Endothelial cell of umbilical vein (primary cell): ENCODE measurements at regions not wholly inside any gene's neighbourhood (a gene's known extent, or its start where the extent isn't known, plus 50 kb on each side); places are given as distances from the start of the nearest gene placed in this dataset.

Source experiments
- BruUV-seq: library from RNA; stranded (reverse); fragments of 400-500 nt; replicated peaks from 2 replicates; lab custom pipeline; 2021; lab: Mats Ljungman, UMichigan
- CTCF ChIA-PET: fragments of 300-600, 350-600 bp; sonication (Branson Sonifier 250); formaldehyde crosslinking; loops from one replicate; lab custom pipeline; 2021; ENCODE audit warnings: antibody characterized with exemption, inconsistent platforms; lab: Charles Lee
- POLR2A ChIA-PET: fragments of 300-600, 350-600 bp; sonication (Branson Sonifier 250); formaldehyde crosslinking; loops from one replicate; lab custom pipeline; 2021; ENCODE audit warnings: antibody characterized with exemption, inconsistent platforms; lab: Charles Lee
- DNase-seq: peaks from one replicate; pipeline ENCODE4 v3.0.0-alpha.2; 2011; ENCODE audit warnings: low read depth, low spot score
- FAIRE-seq: peaks from 2 replicates; lab custom pipeline; 2011; peaks lifted over from hg19 to GRCh38; lab: Jason Lieb, UNC
- H2AFZ ChIP-seq: 2 replicates; pipeline ENCODE4 v1.6.0; 2012; ENCODE audit warnings: low read depth, low read length, control low read depth, inconsistent platforms
- H3K27ac ChIP-seq: 2 replicates; pipeline ENCODE4 v1.5.1; 2011; ENCODE audit warnings: low read depth, mild to moderate bottlenecking, control low read depth, low read length, moderate library complexity; ENCODE audit not compliant: insufficient read depth
- H3K27me3 ChIP-seq, 2 experiments: 2 replicates each; pipeline versions ENCODE4 v1.6.0 to v1.6.1; 2011; ENCODE audit warnings: low read length in 2 of 2, mixed read lengths in 1 of 2; ENCODE audit not compliant: control insufficient read depth in 2 of 2, insufficient read depth in 2 of 2
- H3K36me3 ChIP-seq, 2 experiments: 2 replicates in 1 of 2; 3 replicates in 1 of 2; pipeline ENCODE4 v1.5.1; 2011; ENCODE audit warnings: low read length in 2 of 2, mild to moderate bottlenecking in 1 of 2, moderate library complexity in 1 of 2; ENCODE audit not compliant: control insufficient read depth in 2 of 2, insufficient read depth in 2 of 2; ENCODE audit errors: extremely low read depth in 1 of 2
- H3K4me1 ChIP-seq: 3 replicates; pipeline ENCODE4 v1.5.1; 2011; ENCODE audit warnings: mild to moderate bottlenecking, low read length; ENCODE audit not compliant: control insufficient read depth, insufficient read depth; ENCODE audit errors: extremely low read depth
- H3K4me2 ChIP-seq: 2 replicates; pipeline ENCODE4 v1.6.1; 2011; ENCODE audit warnings: low read length, control low read depth, mixed read lengths; ENCODE audit not compliant: insufficient read depth
- H3K4me3 ChIP-seq, 3 experiments: fragments of 200-600 bp in 1 of 3; sonication (generic), shearing (Covaris generic) in 1 of 3; replicated peaks in 1 of 3; 2 replicates each; pipeline ENCODE4 v1.5.1; 2011 to 2016; ENCODE audit warnings: control low read depth in 3 of 3, low read length in 3 of 3, mild to moderate bottlenecking in 2 of 3, inconsistent platforms in 1 of 3, low read depth in 1 of 3, moderate library complexity in 1 of 3; ENCODE audit not compliant: insufficient read depth in 1 of 3
- H3K79me2 ChIP-seq: 2 replicates; pipeline ENCODE4 v1.6.0; 2012; ENCODE audit warnings: low read length, inconsistent platforms; ENCODE audit not compliant: control insufficient read depth, insufficient read depth
- H3K9ac ChIP-seq: replicated peaks from 2 replicates; pipeline ENCODE3; 2011; ENCODE audit warnings: low read length, control low read depth; ENCODE audit not compliant: insufficient read depth; ENCODE audit errors: extremely low read depth
- H3K9me1 ChIP-seq: replicated peaks from 3 replicates; pipeline ENCODE4 v1.6.0; 2011; ENCODE audit warnings: mild to moderate bottlenecking, low read length; ENCODE audit not compliant: control insufficient read depth, insufficient read depth; ENCODE audit errors: extremely low read depth
- H3K9me3 ChIP-seq: replicated peaks from 2 replicates; pipeline ENCODE4 v1.5.1; 2012; ENCODE audit warnings: low read length, inconsistent platforms; ENCODE audit not compliant: control insufficient read depth, insufficient read depth
- H4K20me1 ChIP-seq: replicated peaks from 2 replicates; pipeline ENCODE3; 2011; ENCODE audit warnings: mild to moderate bottlenecking, low read length; ENCODE audit not compliant: control insufficient read depth, insufficient read depth; ENCODE audit errors: extremely low read depth
- EZH2 ChIP-seq: IDR thresholded peaks from 2 replicates; pipeline ENCODE4 v1.6.1; 2012; ENCODE audit warnings: borderline replicate concordance, low read depth, mild to moderate bottlenecking, moderate library complexity, low read length, inconsistent platforms; ENCODE audit not compliant: severe bottlenecking
- FOS ChIP-seq: IDR thresholded peaks from 2 replicates; pipeline ENCODE4 v1.6.1; 2011; ENCODE audit warnings: mild to moderate bottlenecking, low read length, moderate library complexity, borderline replicate concordance; ENCODE audit not compliant: insufficient read depth
- GATA2 ChIP-seq: IDR thresholded peaks from 2 replicates; pipeline ENCODE4 v1.7.0; 2011; ENCODE audit warnings: low read depth, mild to moderate bottlenecking, moderate library complexity, mixed read lengths, low read length; ENCODE audit not compliant: insufficient read length, insufficient read depth
- JUN ChIP-seq: IDR thresholded peaks from 2 replicates; pipeline ENCODE4 v1.6.1; 2011; ENCODE audit warnings: borderline replicate concordance, low read depth; ENCODE audit not compliant: insufficient read length, insufficient read depth
- MYC ChIP-seq: IDR thresholded peaks from one replicate; pipeline ENCODE4 v1.6.1; 2011; ENCODE audit warnings: mild to moderate bottlenecking, low read depth, low read length
- POLR2A ChIP-seq: IDR thresholded peaks from 2 replicates; pipeline ENCODE4 v1.6.1; 2012; ENCODE audit warnings: low read depth, mild to moderate bottlenecking, control low read depth, low read length
- POLR2AphosphoS5 ChIP-seq: IDR thresholded peaks from 2 replicates; pipeline ENCODE4 v1.6.1; 2012; ENCODE audit warnings: low read depth, mild to moderate bottlenecking, control low read depth, low read length, moderate library complexity; ENCODE audit not compliant: insufficient read depth
- dilution Hi-C: fragments of 300-500 bp; cut with MboI; formaldehyde crosslinking; loops from one replicate; pipeline ENCODE4 v1.15.0; 2019; ENCODE audit warnings: low sequenced_read_pairs; ENCODE audit not compliant: extremely low pct_ligation_motif_present
- intact Hi-C: fragments of 100-400 bp; cut with micrococcal nuclease; formaldehyde crosslinking; loops from one replicate; pipeline ENCODE4 v1.10.0; 2022
- TF ChIP-seq, protein P1 (sequence below), 2 donors: IDR thresholded peaks; 1 replicate in 1 of 2; 2 replicates in 1 of 2; pipeline ENCODE4 v1.5.1; 2011; ENCODE audit warnings: low read length in 2 of 2, mild to moderate bottlenecking in 2 of 2, moderate library complexity in 2 of 2, control low read depth in 1 of 2, inconsistent platforms in 1 of 2, low read depth in 1 of 2; ENCODE audit not compliant: insufficient read depth in 1 of 2; ENCODE audit errors: extremely low read depth in 1 of 2
- TF ChIP-seq, protein P2 (sequence below): IDR thresholded peaks from 2 replicates; pipeline ENCODE4 v1.6.1; 2011; ENCODE audit not compliant: insufficient read depth, insufficient read length

DNA sequence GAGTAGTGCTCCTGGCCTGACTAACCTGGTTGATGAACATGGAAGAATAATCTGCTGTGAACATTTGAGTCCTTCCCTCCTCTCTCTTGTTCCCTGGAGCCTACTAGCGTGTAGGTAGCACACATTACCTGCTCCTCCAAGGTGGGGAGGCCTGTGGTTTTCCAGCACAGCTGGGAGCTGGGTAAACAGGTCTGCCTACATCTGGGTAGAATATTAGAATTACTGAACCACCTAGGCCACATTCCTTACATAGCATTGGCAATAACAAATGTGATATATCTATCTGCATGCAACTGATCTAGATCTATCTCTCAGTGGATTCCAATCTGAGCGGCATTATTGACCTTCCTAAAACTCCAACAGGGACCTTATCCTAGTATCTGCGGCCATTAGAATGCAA, 151.0 kb upstream of the ZNF366 start:
- Histone ChIP-seq H3K27ac (no peak overlapping the region), H3K9me1 (no peaks in the 10 kb centered on the region), H3K4me1 (no peaks in the 10 kb centered on the region), H3K9ac (no peak overlapping the region), H2AFZ (no peak overlapping the region), H3K27me3 (peaks cover 6 to 16% of the 10 kb centered on the region in 2 experiments), H3K9me3 (no peaks in the 10 kb centered on the region), H3K4me3 (no peak overlapping the region), H4K20me1 (no peaks in the 10 kb centered on the region), H3K36me3 (no peaks in the 10 kb centered on the region), H3K4me2 (no peak overlapping the region), H3K79me2 (no peaks in the 10 kb centered on the region)
- no peak for DNase-seq
- FAIRE-seq, result no peak
- ChIA-PET CTCF (no interaction called here), POLR2A (no interaction called here)
- dilution Hi-C loops (no loop called here), intact Hi-C loops (no loop called here)
- TF ChIP-seq JUN (no peak), GATA2 (no peak), FOS (no peak), EZH2 (no peak), POLR2AphosphoS5 (no peak), MYC (no peak), POLR2A (no peak)
- TF ChIP-seq, protein P1, sequence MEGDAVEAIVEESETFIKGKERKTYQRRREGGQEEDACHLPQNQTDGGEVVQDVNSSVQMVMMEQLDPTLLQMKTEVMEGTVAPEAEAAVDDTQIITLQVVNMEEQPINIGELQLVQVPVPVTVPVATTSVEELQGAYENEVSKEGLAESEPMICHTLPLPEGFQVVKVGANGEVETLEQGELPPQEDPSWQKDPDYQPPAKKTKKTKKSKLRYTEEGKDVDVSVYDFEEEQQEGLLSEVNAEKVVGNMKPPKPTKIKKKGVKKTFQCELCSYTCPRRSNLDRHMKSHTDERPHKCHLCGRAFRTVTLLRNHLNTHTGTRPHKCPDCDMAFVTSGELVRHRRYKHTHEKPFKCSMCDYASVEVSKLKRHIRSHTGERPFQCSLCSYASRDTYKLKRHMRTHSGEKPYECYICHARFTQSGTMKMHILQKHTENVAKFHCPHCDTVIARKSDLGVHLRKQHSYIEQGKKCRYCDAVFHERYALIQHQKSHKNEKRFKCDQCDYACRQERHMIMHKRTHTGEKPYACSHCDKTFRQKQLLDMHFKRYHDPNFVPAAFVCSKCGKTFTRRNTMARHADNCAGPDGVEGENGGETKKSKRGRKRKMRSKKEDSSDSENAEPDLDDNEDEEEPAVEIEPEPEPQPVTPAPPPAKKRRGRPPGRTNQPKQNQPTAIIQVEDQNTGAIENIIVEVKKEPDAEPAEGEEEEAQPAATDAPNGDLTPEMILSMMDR (IDR thresholded peaks at IDR 0.05; ENCODE audit: extremely low read depth in 1 of 2, insufficient read depth in 1 of 2, low read depth in 1 of 2, low read length in 2 of 2), result no peak
- TF ChIP-seq, protein P2, sequence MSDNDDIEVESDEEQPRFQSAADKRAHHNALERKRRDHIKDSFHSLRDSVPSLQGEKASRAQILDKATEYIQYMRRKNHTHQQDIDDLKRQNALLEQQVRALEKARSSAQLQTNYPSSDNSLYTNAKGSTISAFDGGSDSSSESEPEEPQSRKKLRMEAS, result no peak
- BruUV-seq, result no TSS peak
